GM21360 (cell line): ENCODE measurements at regions not wholly inside any gene's neighbourhood (a gene's known extent, or its start where the extent isn't known, plus 50 kb on each side); places are given as distances from the start of the nearest gene placed in this dataset.
"Not testable (repeated sequence)": the region's sequence is repeated elsewhere in the genome, so short reads cannot be mapped to it uniquely, and the experiment has no call there.

ENCODE experiments used
- ATAC-seq: cut with Tn5 transposase; IDR thresholded peaks from one replicate; pipeline ENCODE4 v1.9.1; 2021; ENCODE audit warnings: mild to moderate bottlenecking, moderate library complexity; ENCODE audit not compliant: unreplicated experiment

GRCh38 chr5:57979671-57980070 lies 480.2 kb downstream of the PLK2 start:
- ATAC-seq: no peak

GRCh38 chr5:57976506-57976905 lies 483.4 kb downstream of the PLK2 start:
- ATAC-seq: no peak

GRCh38 chr5:57972099-57972498 lies 487.8 kb downstream of the PLK2 start:
- ATAC-seq: not testable (repeated sequence)

GRCh38 chr5:57960569-57960968 lies 478.0 kb upstream of the ACTBL2 start:
- ATAC-seq: no peak

- no peak for ATAC-seq
Observed at GRCh38 chr5:57956636-57957035, 474.0 kb upstream of the ACTBL2 start.

GRCh38 chr5:57955511-57955910 lies 472.9 kb upstream of the ACTBL2 start:
- no peak for ATAC-seq

- no peak for ATAC-seq
Observed at GRCh38 chr5:57953792-57954191, 471.2 kb upstream of the ACTBL2 start.

GRCh38 chr5:57950616-57951228 lies 468.1 kb upstream of the ACTBL2 start:
- no peak for ATAC-seq

GRCh38 chr5:57948091-57948490 lies 465.5 kb upstream of the ACTBL2 start:
- ATAC-seq: no peak

GRCh38 chr5:57947181-57947580 lies 464.6 kb upstream of the ACTBL2 start:
- no peak for ATAC-seq

GRCh38 chr5:57940879-57941278 lies 458.3 kb upstream of the ACTBL2 start:
- no peak for ATAC-seq

GRCh38 chr5:57940236-57940635 lies 457.6 kb upstream of the ACTBL2 start:
- no peak for ATAC-seq

GRCh38 chr5:57939771-57940170 lies 457.2 kb upstream of the ACTBL2 start:
- ATAC-seq: no peak

- no peak for ATAC-seq
Observed at GRCh38 chr5:57939335-57939734, 456.7 kb upstream of the ACTBL2 start.

- no peak for ATAC-seq
Observed at GRCh38 chr5:57938174-57938557, 455.6 kb upstream of the ACTBL2 start.

- ATAC-seq: no peak
Observed at GRCh38 chr5:57937501-57938173, 455.0 kb upstream of the ACTBL2 start.

- no peak for ATAC-seq
Observed at GRCh38 chr5:57937025-57937424, 454.4 kb upstream of the ACTBL2 start.

GRCh38 chr5:57932761-57933160 lies 450.1 kb upstream of the ACTBL2 start:
- no peak for ATAC-seq

GRCh38 chr5:57931807-57932206 lies 449.2 kb upstream of the ACTBL2 start:
- ATAC-seq: no peak

GRCh38 chr5:57931352-57931751 lies 448.7 kb upstream of the ACTBL2 start:
- no peak for ATAC-seq

- no peak for ATAC-seq
Observed at GRCh38 chr5:57929271-57929670, 446.7 kb upstream of the ACTBL2 start.

- ATAC-seq: not testable (repeated sequence)
Observed at GRCh38 chr5:57923094-57923493, 440.5 kb upstream of the ACTBL2 start.

GRCh38 chr5:57917004-57917403 lies 434.4 kb upstream of the ACTBL2 start:
- no peak for ATAC-seq
